Neural progenitor cell (in vitro differentiated cells): ENCODE measurements at regions not wholly inside any gene's neighbourhood (a gene's known extent, or its start where the extent isn't known, plus 50 kb on each side); places are given as distances from the start of the nearest gene placed in this dataset.

Experiments
- DNase-seq: peaks from one replicate; pipeline ENCODE4 v3.0.0-alpha.2; 2016; ENCODE audit warnings: low spot score
- H2AFZ ChIP-seq: fragments of 200-600 bp; sonication (generic); replicated peaks from 2 replicates; pipeline ENCODE4 v1.6.1; 2016; ENCODE audit warnings: antibody characterized with exemption
- H3F3A ChIP-seq: fragments of 200-600 bp; sonication (generic); 2 replicates; pipeline ENCODE4 v1.6.1; 2016; ENCODE audit warnings: antibody characterized with exemption, low read depth
- H3K27ac ChIP-seq: fragments of 200-600 bp; sonication (generic); 2 replicates; pipeline ENCODE4 v1.5.1; 2016; ENCODE audit warnings: mild to moderate bottlenecking
- H3K27me3 ChIP-seq: fragments of 200-600 bp; sonication (generic); 2 replicates; pipeline ENCODE4 v1.6.1; 2016; ENCODE audit warnings: mild to moderate bottlenecking, moderate library complexity
- H3K36me3 ChIP-seq: fragments of 200-600 bp; sonication (generic); 2 replicates; pipeline ENCODE4 v1.5.1; 2016
- H3K4me1 ChIP-seq: fragments of 200-600 bp; sonication (generic); 2 replicates; pipeline ENCODE4 v1.6.1; 2016; ENCODE audit warnings: mixed run types
- H3K4me2 ChIP-seq: fragments of 200-600 bp; sonication (generic); 2 replicates; pipeline ENCODE4 v1.6.1; 2016
- H3K4me3 ChIP-seq: fragments of 200-600 bp; sonication (generic); 2 replicates; pipeline ENCODE4 v1.5.1; 2016
- H3K79me2 ChIP-seq: fragments of 200-600 bp; sonication (generic); 2 replicates; pipeline ENCODE4 v1.6.1; 2016; ENCODE audit warnings: low read depth
- H3K9ac ChIP-seq: fragments of 200-600 bp; sonication (generic); 2 replicates; pipeline ENCODE4 v1.6.1; 2016
- H3K9me3 ChIP-seq: fragments of 200-600 bp; sonication (generic); 2 replicates; pipeline ENCODE4 v1.5.1; 2016; ENCODE audit warnings: low read depth
- H4K20me1 ChIP-seq: fragments of 200-600 bp; sonication (generic); 2 replicates; pipeline ENCODE4 v1.6.1; 2016; ENCODE audit warnings: low read depth
- H3K27ac Mint-ChIP-seq: 3 replicates; pipeline ENCODE4 v1.8.0; 2021; ENCODE audit warnings: mixed read lengths
- H3K27me3 Mint-ChIP-seq: 2 replicates; pipeline ENCODE4 v1.8.0; 2022; ENCODE audit warnings: low read depth, mild to moderate bottlenecking, inconsistent platforms, moderate library complexity, mixed read lengths; ENCODE audit not compliant: insufficient read depth
- H3K36me3 Mint-ChIP-seq: 3 replicates; pipeline ENCODE4 v1.8.0; 2021; ENCODE audit warnings: mixed read lengths
- H3K4me1 Mint-ChIP-seq: 3 replicates; pipeline ENCODE4 v1.8.0; 2021; ENCODE audit warnings: mixed read lengths
- H3K4me3 Mint-ChIP-seq: 3 replicates; pipeline ENCODE4 v1.8.0; 2021; ENCODE audit warnings: mild to moderate bottlenecking, moderate library complexity, mixed read lengths
- H3K9me3 Mint-ChIP-seq: 3 replicates; pipeline ENCODE4 v1.8.0; 2020; ENCODE audit warnings: mixed read lengths
- CTCF ChIP-seq: fragments of 200-600 bp; sonication (generic); IDR thresholded peaks from 2 replicates; pipeline ENCODE4 v1.5.1; 2017; ENCODE audit warnings: antibody characterized with exemption, mild to moderate bottlenecking
- EZH2 ChIP-seq: fragments of 200-600 bp; sonication (generic); IDR thresholded peaks from 2 replicates; pipeline ENCODE4 v1.6.1; 2017; ENCODE audit warnings: antibody characterized with exemption, mild to moderate bottlenecking, moderate library complexity
- EZH2phosphoT487 ChIP-seq: fragments of 200-600 bp; sonication (generic); IDR thresholded peaks from 2 replicates; pipeline ENCODE4 v1.6.1; 2017; ENCODE audit warnings: antibody characterized with exemption

DNA sequence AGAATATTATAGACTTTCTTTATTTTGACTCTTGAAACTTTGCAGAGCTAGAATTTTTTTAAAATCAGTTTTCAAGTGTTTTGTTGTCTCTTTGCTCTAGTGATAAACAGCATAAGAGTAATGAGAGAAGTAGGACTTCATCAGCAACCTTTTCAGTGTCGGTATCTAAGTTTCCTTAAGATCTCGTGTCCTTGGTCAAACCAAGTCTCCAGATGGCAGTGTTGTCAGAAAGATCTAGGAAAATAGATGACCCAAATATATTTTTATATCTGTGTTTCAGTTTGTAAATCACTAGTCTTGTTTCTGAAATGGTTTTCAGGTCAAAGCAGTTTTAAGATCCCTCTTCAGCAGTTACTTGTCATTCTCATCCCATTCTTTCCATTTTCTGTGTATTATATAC is 438.3 kb downstream of the RAPGEF2 start:
- no peak for DNase-seq
- H3K9ac ChIP-seq: no peak overlapping the region
- H4K20me1 ChIP-seq: no peaks in the 10 kb centered on the region
- no peaks in the 10 kb centered on the region for H3K36me3 Mint-ChIP-seq
- no peak overlapping the region for H3K4me3 Mint-ChIP-seq
- TF ChIP-seq EZH2phosphoT487 (no peak), EZH2 (no peak), CTCF (no peak)
- no peaks in the 10 kb centered on the region for H3K79me2 ChIP-seq
- H3K27me3 Mint-ChIP-seq: peaks cover 2% of the 10 kb centered on the region
- no peak overlapping the region for H2AFZ ChIP-seq
- peaks cover 42% of the 10 kb centered on the region for H3K4me1 ChIP-seq
- H3K9me3 ChIP-seq: peaks cover 4% of the 10 kb centered on the region
- peaks cover 11% of the 10 kb centered on the region for H3K9me3 Mint-ChIP-seq
- H3K27ac ChIP-seq: no peak overlapping the region
- peak overlapping the region; percentile 8 for H3K4me2 ChIP-seq
- H3K4me3 ChIP-seq: no peak overlapping the region
- peaks cover 21% of the 10 kb centered on the region for H3F3A ChIP-seq
- H3K4me1 Mint-ChIP-seq: peaks cover 20% of the 10 kb centered on the region
- H3K36me3 ChIP-seq: peaks cover 4% of the 10 kb centered on the region
- H3K27ac Mint-ChIP-seq: no peak overlapping the region
- H3K27me3 ChIP-seq: no peaks in the 10 kb centered on the region

- peaks cover 4% of the 10 kb centered on the region for H3K9me3 ChIP-seq
- no peak for DNase-seq
- peaks cover 20% of the 10 kb centered on the region for H3K4me1 Mint-ChIP-seq
- peaks cover 21% of the 10 kb centered on the region for H3F3A ChIP-seq
- TF ChIP-seq CTCF (no peak), EZH2phosphoT487 (no peak), EZH2 (no peak)
- no peak overlapping the region for H3K27ac ChIP-seq
- no peaks in the 10 kb centered on the region for H3K36me3 ChIP-seq
- H3K9me3 Mint-ChIP-seq: no peaks in the 10 kb centered on the region
- no peak overlapping the region for H3K4me3 ChIP-seq
- no peaks in the 10 kb centered on the region for H4K20me1 ChIP-seq
- H3K27me3 Mint-ChIP-seq: peaks cover 2% of the 10 kb centered on the region
- H3K27me3 ChIP-seq: no peaks in the 10 kb centered on the region
- no peak overlapping the region for H3K4me2 ChIP-seq
- H3K27ac Mint-ChIP-seq: no peak overlapping the region
- H2AFZ ChIP-seq: no peak overlapping the region
- H3K4me1 ChIP-seq: peaks cover 42% of the 10 kb centered on the region
- H3K36me3 Mint-ChIP-seq: no peaks in the 10 kb centered on the region
- H3K9ac ChIP-seq: no peak overlapping the region
- no peaks in the 10 kb centered on the region for H3K79me2 ChIP-seq
- H3K4me3 Mint-ChIP-seq: no peak overlapping the region
These were observed 439.4 kb downstream of the RAPGEF2 start for GRCh38 chr4:159542296-159542695.

- no peak overlapping the region for H3K4me2 ChIP-seq
- H3K4me3 ChIP-seq: no peak overlapping the region
- H4K20me1 ChIP-seq: no peaks in the 10 kb centered on the region
- no peaks in the 10 kb centered on the region for H3K79me2 ChIP-seq
- H3K4me1 Mint-ChIP-seq: peaks cover 17% of the 10 kb centered on the region
- H3K9me3 ChIP-seq: no peaks in the 10 kb centered on the region
- no peak overlapping the region for H3K4me3 Mint-ChIP-seq
- TF ChIP-seq CTCF (no peak), EZH2phosphoT487 (no peak), EZH2 (no peak)
- H2AFZ ChIP-seq: no peak overlapping the region
- H3F3A ChIP-seq: peaks cover 21% of the 10 kb centered on the region
- no peaks in the 10 kb centered on the region for H3K9me3 Mint-ChIP-seq
- no peaks in the 10 kb centered on the region for H3K36me3 Mint-ChIP-seq
- no peak overlapping the region for H3K9ac ChIP-seq
- peaks cover 34% of the 10 kb centered on the region for H3K4me1 ChIP-seq
- peaks cover 2% of the 10 kb centered on the region for H3K27me3 Mint-ChIP-seq
- H3K36me3 ChIP-seq: no peaks in the 10 kb centered on the region
- DNase-seq: no peak
- no peak overlapping the region for H3K27ac Mint-ChIP-seq
- H3K27me3 ChIP-seq: no peaks in the 10 kb centered on the region
- H3K27ac ChIP-seq: no peak overlapping the region
These were observed 441.0 kb downstream of the RAPGEF2 start for GRCh38 chr4:159543831-159544230.
